ACHN (cell line): ENCODE measurements at regions not wholly inside any gene's neighbourhood (a gene's known extent, or its start where the extent isn't known, plus 50 kb on each side); places are given as distances from the start of the nearest gene placed in this dataset.
"Not testable (repeated sequence)": the region's sequence is repeated elsewhere in the genome, so short reads cannot be mapped to it uniquely, and the experiment has no call there.

Experiments
- DNase-seq: peaks from one replicate; pipeline ENCODE4 v3.0.0-alpha.2; 2015
- in situ Hi-C: cut with HindIII; loops from 2 replicates; pipeline ENCODE4 v1.10.0; 2017; ENCODE audit warnings: low sequenced_read_pairs, low pct_ligation_motif_present, low pct_unique_long_range_greater_than_20kb

DNA sequence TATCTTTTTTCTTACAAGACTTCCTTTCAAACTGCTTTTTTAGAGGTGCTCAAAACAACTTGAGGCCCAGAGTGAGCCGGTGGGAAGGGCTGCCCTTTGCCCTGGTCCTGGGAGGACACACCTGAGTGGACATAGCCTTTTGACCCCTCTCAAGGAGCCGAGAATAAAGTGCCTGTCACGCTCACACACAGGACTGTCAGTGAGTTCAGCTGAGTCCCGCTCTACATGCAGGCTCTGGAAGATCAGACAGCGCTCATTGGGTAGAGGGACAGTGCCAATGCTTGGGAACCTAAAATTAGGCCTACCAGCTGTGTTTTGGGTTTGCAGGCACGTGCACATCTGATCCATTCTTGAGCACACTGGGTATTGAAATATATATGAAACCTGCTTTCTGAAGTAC lies 387.8 kb downstream of the CD83 start:
- in situ Hi-C loops: no loop called here
- DNase-seq: no peak

DNA sequence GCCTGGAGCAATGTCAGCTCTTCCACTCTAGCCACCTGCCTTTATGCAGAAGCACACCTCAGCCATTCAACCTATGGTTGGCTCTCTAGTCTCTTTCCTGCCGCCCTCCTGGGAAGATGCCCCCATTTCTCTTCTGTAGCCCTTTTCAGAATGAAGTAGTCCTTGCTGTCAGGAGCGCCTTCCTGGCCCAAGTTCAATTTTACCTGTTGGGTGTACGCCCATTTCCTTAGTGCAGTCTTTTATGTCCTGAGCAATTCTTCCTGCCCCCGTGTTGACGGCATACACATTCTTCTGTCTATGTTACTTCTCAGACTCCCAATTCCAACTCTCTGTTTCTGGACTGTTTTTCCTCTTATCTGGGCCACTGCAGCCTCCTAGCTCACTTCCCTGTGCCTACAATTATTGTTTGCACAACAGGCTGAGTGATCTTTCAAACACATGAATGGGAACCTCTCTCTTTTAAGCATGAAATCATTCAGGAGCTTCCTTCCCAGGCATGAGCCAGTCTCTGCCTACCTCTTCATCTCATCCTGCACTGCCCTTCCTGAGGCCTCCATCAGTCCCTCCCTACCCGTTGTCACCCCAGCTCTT lies 389.2 kb downstream of the CD83 start:
- DNase-seq: no peak
- in situ Hi-C loops: no loop called here

DNA sequence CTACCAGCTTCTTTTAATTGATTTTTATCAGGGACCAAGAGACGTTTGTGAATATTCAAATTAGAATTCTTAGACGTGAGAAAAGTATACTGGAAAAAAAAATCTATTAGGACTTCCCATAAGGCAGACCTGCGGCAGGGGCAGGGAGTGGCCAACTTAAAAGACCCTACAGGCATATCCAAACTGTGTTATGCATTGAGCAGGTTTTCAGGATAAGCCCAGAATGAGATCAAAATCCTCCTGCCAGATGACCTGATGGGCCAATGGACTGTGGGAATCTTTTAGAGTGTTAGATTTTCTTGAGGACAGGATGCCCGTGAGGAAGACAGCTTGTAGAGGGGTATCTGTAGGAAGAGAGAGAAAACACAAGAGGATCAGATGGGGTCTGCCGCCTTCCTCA lies 391.5 kb downstream of the CD83 start:
- in situ Hi-C loops: no loop called here
- no peak for DNase-seq

DNA sequence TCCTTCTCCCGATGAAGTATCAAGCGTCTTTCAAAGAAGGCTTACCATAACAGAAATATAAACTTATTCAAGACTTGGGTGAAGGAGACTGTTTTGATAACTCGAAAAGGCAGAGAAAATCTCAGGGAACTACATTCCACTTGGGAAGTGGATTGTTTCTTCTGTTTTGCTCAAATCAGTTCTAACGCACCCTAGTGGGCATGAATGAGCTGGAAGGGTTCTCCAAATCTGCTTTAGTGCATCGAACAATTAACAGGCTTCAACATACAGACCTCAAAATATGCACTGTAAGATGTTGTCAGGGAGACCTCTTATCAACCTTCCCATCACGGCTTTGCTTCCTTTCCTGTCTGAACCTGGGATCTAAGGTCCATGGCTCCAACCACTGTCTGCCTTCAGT lies 392.5 kb downstream of the CD83 start:
- DNase-seq: no peak
- in situ Hi-C loops: no loop called here

DNA sequence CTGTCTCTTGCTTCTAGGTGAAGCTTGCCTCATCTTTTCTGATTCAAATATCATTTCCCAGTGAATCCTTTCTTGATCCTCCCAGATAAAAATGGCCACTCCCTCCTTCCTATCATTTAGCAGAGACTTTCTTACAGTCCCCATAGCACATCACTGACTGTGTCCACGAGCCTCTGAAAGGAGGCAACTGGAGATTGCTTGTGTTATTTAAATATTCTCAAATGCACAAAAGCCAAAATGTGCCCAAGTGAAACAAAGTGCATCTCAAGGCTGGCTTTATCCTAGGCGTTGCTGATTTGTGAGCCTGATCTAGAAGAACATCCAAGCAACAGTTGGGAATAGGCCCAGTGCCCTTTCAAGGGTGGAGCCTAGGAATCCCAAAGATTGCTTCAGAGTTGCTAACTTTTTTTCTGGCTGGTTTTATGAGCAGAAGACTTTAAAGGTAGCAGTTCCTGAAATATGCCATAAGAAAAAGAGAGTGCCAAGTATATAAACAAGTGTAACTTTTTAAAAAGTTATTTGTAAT lies 393.6 kb downstream of the CD83 start:
- DNase-seq: no peak
- in situ Hi-C loops: no loop called here

DNA sequence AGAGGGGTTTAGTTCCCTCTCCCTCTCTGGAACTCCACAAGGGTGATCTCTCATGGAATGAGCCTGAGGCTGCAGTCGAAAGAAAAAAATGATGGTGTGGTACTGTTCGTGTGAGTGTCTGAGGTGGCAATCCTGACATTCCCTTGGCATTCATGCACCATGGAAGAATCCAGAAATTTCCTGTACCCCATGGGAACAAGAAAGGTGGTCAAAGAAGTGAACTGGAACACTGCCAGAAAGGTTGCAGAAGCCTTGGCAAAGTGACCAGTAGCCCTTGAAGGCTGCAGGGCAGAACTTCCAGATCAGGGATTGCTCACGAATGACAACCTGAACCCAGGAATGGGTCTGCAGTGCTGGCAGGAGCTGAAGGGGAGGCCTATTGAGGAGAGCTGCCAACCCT lies 394.7 kb downstream of the CD83 start:
- in situ Hi-C loops: no loop called here
- no peak for DNase-seq

DNA sequence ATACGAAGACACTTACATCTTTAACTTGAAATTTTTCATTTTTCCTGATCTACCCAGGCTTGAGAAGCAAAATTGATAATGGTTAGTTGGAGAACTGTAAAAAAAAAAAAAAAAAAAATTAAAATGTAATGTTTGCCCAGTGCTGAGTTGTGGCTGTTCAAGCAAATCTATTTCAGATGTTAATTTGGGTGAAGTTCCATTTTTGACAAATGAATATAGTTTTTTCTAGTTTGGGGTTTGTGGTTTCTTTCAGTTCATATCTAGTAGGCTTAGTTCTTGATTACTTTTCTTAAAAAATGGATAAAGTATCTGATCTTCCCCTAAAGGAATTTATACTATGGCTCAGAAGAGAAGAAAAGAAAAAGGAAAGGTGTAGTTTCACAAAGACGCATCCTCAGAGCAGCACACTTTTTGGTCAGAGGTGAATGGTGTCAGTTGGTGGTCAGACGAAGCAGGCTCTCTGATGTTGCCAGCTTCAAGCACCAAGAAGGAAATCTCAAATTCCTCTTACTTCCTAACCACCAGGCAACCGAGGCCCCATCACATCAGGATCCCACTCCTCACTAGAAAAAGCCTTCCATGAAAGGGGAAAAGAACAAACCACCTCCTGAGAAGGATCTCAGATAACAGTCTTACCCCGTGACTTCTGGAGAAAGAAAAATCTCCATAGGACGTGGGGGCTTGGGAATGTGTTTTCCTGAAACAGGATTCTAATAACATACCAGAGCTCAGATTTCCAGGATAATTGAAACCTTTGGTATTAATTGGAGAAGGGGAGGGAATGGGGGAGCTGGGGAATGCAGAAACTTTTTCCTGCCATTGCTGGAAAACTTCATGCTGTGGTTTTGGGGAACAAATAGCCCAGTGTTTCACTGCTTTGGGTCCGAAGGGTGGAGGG lies 396.2 kb downstream of the CD83 start:
- in situ Hi-C loops: no loop called here
- DNase-seq: no peak

DNA sequence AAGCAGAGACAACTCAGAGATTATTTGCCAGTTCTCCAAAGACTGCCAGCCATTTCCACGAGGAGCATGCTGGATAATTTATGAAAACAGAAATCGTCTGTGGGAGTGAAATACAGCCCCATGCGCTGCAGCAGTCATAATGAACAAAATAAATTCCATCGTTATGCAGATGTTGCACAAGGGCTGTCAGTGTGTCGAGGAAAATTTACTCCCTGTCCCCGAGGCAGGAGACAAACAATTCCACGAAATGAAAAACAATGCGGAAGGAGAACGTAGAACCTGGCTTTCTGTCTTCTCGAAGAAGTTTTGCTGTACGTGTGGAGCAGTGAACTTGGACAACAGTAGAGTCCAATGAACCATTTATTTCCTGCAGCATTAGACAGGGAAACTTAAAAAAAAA lies 399.4 kb downstream of the CD83 start:
- DNase-seq: no peak
- in situ Hi-C loops: no loop called here

DNA sequence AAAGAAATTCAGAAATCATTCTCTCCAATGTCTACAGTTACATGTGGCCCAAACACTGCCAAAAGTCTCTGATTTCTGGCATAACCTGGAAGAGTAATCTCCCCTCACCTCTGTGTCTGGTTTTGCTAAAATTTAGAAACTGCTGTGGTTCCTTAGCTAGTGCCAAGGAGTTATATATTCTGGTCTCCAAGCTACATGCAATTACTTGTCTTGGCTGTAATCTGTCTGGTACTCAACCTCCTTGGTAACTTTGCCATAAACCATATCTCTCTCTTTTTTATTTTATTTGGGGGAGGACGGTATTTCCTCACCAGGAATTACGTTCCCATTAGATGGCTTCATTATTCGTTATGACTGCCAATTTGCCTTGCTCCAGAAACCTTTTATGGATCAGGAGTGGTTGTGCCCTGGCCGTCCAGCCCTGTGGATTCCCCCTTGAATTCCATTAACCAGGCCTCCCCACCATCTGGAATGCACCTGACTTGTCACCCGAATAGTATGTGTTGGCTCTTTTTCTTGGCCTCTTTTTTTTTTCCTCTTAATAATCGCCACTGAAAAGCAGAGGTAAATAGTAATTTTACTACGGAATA lies 400.0 kb downstream of the CD83 start:
- in situ Hi-C loops: no loop called here
- no peak for DNase-seq

DNA sequence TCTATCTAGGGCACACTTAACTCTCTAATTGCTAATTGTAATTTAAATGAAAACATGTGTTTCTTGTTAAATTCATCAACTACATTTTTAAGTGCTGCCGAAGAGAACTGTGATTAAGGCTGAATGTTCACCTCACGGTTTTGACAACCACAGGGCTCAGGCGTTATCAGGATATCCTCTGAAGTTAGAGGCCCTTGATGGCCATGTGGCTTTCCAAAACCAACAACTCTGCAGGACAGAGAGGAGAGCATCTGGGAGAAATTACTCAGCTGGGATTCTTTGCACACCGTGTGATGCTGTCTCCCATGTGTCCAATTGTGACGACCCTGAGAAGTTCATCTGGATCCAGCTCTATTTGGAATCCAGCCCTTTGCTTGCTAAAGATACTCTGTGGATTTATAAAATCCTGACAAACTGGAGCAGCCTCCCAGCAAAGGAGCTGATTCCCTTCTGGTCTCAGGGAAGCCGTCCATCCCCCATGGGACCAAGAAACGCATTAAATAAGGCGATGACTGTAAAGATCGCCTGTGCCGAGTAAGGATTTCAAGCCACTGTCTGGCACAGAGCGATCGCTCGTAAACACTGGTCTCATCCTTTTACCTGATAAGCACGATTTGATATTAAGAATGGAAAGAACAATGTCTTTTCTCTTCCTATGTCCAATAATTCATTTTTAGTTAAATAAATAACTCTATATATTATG lies 401.1 kb downstream of the CD83 start:
- no peak for DNase-seq
- in situ Hi-C loops: no loop called here

DNA sequence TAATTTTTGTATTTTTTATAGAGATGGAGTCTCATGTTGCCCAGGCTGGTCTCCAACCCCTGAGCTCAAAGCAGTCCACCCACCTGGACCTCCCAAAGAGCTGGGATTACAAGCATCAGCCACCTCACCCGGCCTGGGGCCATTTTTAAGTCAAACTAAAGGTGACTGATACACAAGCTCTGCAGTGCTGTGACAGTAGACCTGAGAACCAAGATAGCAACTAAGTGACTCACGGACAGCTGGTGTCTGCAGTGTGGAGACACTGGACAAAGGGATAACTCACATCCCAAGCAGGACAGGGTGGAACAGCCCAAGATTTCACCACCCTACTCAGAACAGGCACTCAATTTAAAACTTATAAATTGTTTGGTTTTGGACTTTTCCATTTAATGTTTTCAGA lies 402.5 kb downstream of the CD83 start:
- DNase-seq: no peak

DNA sequence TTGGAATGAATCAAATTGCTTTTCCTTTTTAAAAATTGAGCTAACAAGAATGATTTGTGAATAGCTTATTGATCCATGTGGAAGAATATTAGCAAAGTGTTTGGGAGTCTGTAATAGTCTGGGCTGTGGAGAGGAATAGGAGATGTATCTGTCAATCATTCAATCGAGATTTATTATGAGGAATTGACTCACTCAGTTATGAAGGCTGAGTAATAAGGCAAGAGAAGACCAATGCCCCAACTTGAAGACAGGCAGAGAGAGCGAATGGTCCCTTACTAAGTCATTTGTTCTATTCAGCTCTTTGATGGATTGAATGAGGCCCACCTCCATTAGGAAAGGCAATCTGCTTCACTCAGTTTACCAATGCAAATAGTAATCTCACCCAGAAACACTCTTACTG lies 403.0 kb downstream of the CD83 start:
- in situ Hi-C loops: no loop called here

More for the DNA sequence above, 402.5 kb downstream of the CD83 start:
- in situ Hi-C loops: no loop called here

DNA sequence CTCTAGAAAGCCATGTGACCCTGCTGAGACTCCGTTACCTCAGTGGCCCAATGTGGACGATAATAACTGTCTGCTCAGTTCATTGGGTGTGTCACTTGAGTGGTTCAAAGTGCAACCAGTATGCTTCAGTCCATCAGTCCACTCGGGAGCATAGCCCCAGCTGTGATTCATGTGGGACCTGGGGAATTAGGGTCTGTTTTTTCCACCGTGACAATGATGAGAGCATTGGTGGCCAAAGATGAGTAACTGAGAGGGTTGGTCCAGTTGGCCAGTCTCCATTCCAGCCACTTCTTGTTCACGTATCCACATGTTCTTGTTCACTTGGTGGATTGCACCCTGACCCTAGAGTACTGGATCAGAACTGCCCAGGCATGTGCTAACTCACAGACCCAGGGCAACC lies 403.6 kb downstream of the CD83 start:
- in situ Hi-C loops: no loop called here

More for the DNA sequence above, 403.0 kb downstream of the CD83 start:
- no peak for DNase-seq

DNA sequence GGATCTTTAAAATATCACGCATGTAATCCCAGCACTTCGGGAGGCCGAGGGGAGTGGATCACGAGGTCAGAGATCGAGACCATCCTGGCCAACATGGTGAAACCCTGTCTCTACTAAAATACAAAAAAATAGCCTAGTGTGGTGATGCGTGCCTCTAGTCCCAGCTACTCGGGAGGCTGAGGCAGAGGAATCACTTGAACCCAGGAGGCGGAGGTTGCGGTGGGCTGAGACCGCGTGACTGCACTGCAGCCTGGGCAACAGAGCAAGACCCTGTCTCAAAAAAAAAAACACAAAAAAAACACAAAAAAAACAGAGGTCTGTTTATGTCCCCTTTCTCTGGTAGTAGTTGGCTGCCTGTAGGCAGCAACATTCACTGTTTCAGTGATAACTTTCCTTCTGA lies 404.3 kb downstream of the CD83 start:
- DNase-seq, in situ Hi-C loops: not testable (repeated sequence)

More for the DNA sequence above, 403.6 kb downstream of the CD83 start:
- no peak for DNase-seq

DNA sequence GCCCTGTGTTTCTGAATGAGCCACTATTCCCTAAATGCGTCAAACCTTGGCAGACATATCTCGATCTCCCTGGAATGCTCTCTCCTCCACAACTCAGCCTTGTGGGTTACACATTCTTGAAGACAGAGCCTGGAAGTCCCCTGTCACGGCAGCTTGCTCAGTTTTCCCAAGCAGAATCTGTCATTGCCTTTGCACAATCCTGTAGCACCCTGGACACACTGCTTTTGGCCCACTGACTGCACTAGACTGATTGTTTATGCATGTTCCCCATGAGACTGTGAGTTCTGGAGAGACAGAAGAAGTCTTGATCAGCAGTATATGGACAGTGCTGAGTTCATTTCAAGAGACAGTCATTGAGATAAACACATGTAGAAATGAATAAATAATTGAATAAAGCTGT lies 406.7 kb downstream of the CD83 start:
- no peak for DNase-seq
- in situ Hi-C loops: no loop called here

DNA sequence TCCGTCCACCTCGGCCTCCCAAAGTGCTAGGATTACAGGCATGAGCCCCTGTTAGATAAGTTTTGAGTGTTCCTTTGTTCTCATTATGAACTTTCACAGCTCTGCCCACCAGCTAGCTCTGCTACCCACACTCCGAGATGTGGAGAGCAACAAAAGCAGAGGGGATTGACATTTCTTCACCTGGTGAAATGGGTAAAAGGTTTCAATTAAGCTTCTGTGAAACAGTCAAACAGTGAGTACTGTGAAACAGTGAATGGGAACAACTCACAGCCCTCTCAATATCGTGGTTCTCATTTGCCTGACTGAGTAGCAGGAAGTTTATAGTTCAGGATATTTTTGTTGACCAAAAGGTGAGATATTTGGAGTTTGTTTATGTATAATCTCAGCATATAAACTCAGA lies 412.8 kb downstream of the CD83 start:
- no peak for DNase-seq
- in situ Hi-C loops: no loop called here

DNA sequence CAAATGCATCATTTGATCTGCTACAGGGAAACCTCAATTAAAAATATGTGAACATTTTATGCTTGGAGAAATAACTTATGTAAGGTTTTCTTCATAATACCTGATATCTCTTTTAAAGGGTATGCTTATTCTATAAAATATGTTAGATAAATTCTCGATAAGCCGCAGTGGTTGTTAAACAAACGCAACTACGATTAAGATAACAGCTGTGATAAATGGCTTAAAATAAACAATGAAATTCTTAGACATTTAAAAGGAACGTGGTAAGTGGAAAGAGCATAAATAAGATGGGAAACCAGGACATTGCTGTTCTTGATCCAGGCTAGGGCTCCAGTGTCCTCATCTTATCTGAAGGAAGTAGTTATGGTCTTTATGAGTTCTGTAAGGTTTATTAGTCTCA lies 415.9 kb downstream of the CD83 start:
- DNase-seq: no peak
- in situ Hi-C loops: no loop called here

DNA sequence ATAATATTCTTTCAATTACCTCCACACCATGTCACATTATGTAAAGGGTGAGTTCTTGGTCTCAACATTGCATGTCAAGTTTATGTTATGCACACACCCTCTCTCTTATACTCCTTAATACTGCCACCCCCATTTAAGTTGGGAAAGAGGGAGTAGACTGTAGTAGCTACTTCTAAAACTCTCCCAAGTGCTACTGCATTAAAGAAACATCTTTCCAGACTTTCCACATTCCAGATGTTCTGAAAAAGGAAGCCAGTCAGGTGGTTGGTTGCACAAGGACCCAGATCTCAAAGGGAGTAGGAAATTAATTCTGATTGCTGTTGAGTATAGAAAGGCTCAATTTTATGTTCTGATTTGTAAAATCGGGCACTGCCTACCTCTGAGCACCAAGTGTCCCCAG lies 419.5 kb downstream of the CD83 start:
- no peak for DNase-seq
- in situ Hi-C loops: no loop called here

DNA sequence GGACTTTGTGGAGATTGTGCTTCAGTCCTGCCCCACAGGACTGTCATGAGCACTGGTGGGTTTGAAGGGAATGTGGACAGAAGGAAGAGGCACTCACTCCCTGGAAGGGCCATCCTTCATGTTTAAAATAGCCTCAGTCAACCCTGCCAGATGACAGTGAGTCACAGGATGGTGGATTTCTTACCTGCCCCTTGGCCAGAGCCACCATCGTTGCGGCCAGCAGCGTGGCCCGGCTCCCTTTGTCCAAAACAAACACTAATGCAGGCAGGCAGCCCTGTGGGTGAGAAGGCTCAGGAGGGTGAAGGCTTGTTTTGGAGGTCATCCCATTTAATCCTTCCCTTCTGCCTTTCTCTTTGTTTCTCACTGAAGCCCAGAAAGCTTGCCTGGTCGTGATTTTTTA lies 422.7 kb downstream of the CD83 start:
- in situ Hi-C loops: no loop called here
- DNase-seq: no peak
